ENCODE measurements at regions not wholly inside any gene's neighbourhood (a gene's known extent, or its start where the extent isn't known, plus 50 kb on each side); places are given as distances from the start of the nearest gene placed in this dataset.
"Not testable (repeated sequence)": the region's sequence is repeated elsewhere in the genome, so short reads cannot be mapped to it uniquely, and the experiment has no call there.

- DNase-seq (ENCODE audit: low read depth in 1 of 2, low spot score in 1 of 2) = peak in 1 of 2 experiments; percentile 26
- TF ChIP-seq JUND (IDR thresholded peaks at IDR 0.05; ENCODE audit: low read depth) = no peak
- in situ Hi-C loops (cut with HindIII; ENCODE audit: low pct_unique_long_range_greater_than_20kb, low sequenced_read_pairs) = no loop called here
Observed at GRCh38 chr5:60036192-60036938, 142.8 kb upstream of the PDE4D start.

DNA sequence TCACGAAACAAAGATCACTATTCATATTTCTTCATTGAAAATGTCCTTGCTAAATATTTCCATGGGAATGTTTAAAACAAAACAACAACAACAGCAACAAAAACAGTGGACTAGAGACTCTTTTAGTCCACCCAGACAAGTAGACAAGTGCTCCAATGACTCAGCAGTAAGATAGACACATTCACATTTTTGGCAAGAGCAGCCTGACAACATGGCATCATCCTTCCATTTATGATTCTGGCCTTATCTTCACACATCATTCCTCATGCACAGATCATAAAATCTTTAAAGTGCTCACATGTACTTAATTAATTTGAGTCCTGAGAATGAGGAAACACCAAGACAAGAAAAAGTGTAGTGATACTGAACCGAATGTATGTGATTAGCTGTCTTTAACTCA, 132.6 kb upstream of the PDE4D start:
- in situ Hi-C loops (cut with HindIII; ENCODE audit: low pct_unique_long_range_greater_than_20kb, low sequenced_read_pairs) = no loop called here
- DNase-seq (ENCODE audit: low read depth in 1 of 2, low spot score in 1 of 2) = no peak
- TF ChIP-seq JUND (IDR thresholded peaks at IDR 0.05; ENCODE audit: low read depth) = no peak

DNA sequence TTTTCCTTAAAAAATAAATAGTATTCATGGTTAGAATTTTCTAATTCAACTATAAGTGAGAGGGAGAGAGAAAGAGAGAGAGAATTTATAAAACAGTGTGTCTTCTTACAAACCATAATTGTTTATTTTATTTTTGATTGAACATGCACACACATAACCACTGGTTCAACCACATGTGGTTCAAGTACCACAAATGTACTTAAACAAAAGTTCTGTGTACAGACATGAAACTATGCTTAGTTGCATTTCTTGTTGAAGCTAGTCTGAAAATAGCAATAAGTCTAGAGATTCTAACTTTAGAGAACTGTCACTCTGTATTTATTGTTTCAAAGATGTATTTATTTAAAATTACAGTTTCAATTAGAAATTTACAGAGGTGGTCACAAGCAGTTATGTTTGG, 130.6 kb upstream of the PDE4D start:
- in situ Hi-C loops (cut with HindIII; ENCODE audit: low pct_unique_long_range_greater_than_20kb, low sequenced_read_pairs) = no loop called here
- DNase-seq (ENCODE audit: low read depth in 1 of 2, low spot score in 1 of 2) = no peak
- TF ChIP-seq JUND (IDR thresholded peaks at IDR 0.05; ENCODE audit: low read depth) = no peak

DNA sequence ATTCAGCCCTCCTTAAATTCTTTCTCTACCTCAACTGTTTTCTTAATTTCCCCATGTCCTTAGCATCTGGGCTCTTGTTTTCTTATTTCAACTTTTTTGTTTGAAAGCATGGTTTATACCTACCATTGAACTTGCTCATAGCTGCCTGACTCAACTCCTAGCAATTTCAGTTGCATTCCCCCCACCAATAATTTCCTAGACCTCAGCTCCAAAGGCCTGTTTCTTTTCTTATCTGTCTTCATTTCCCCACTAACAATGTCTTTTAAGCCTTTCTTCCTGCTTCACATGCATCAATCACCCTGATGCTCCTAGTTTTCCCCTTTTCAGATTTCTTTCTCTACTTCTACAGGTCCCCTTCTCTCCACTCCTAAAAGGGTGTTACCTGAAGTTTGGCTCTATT, 129.7 kb upstream of the PDE4D start:
- no peak for DNase-seq (ENCODE audit: low read depth in 1 of 2, low spot score in 1 of 2)
- no peak for TF ChIP-seq JUND (IDR thresholded peaks at IDR 0.05; ENCODE audit: low read depth)
- in situ Hi-C loops (cut with HindIII; ENCODE audit: low pct_unique_long_range_greater_than_20kb, low sequenced_read_pairs) = no loop called here

GRCh38 chr5:60020457-60020856, 126.9 kb upstream of the PDE4D start:
- DNase-seq (ENCODE audit: low read depth in 1 of 2, low spot score in 1 of 2) = no peak
- no peak for TF ChIP-seq JUND (IDR thresholded peaks at IDR 0.05; ENCODE audit: low read depth)
- in situ Hi-C loops (cut with HindIII; ENCODE audit: low pct_unique_long_range_greater_than_20kb, low sequenced_read_pairs) = no loop called here

DNA sequence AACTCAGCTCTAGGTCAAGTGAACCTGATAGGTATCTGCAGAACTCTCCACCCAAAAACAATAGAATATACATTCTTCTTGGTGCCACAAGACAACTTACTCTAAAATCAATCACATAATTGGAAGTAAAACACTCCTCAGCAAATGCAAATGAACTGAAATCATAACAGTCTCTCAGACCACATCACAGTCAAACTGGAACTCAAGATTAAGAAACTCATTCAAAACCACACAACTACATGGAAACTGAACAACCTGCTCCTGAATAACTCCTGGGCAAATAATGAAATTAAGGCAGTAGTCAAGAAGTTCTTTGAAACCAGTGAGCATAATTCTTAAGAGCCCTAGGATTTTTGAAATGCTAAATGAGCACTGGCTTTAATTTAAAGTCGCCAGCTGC, 125.4 kb upstream of the PDE4D start:
- DNase-seq (ENCODE audit: low read depth in 1 of 2, low spot score in 1 of 2); in situ Hi-C loops (cut with HindIII; ENCODE audit: low pct_unique_long_range_greater_than_20kb, low sequenced_read_pairs): not testable (repeated sequence)

GRCh38 chr5:60018091-60018490, 124.6 kb upstream of the PDE4D start:
- in situ Hi-C loops (cut with HindIII; ENCODE audit: low pct_unique_long_range_greater_than_20kb, low sequenced_read_pairs) = no loop called here
- DNase-seq (ENCODE audit: low read depth in 1 of 2, low spot score in 1 of 2) = no peak
- TF ChIP-seq JUND (IDR thresholded peaks at IDR 0.05; ENCODE audit: low read depth) = no peak

GRCh38 chr5:60014331-60014730, 120.8 kb upstream of the PDE4D start:
- in situ Hi-C loops (cut with HindIII; ENCODE audit: low pct_unique_long_range_greater_than_20kb, low sequenced_read_pairs) = no loop called here
- no peak for DNase-seq (ENCODE audit: low read depth in 1 of 2, low spot score in 1 of 2)
- no peak for TF ChIP-seq JUND (IDR thresholded peaks at IDR 0.05; ENCODE audit: low read depth)

GRCh38 chr5:60010853-60011252, 117.3 kb upstream of the PDE4D start:
- in situ Hi-C loops (cut with HindIII; ENCODE audit: low pct_unique_long_range_greater_than_20kb, low sequenced_read_pairs) = no loop called here
- no peak for DNase-seq (ENCODE audit: low read depth in 1 of 2, low spot score in 1 of 2)
- no peak for TF ChIP-seq JUND (IDR thresholded peaks at IDR 0.05; ENCODE audit: low read depth)

DNA sequence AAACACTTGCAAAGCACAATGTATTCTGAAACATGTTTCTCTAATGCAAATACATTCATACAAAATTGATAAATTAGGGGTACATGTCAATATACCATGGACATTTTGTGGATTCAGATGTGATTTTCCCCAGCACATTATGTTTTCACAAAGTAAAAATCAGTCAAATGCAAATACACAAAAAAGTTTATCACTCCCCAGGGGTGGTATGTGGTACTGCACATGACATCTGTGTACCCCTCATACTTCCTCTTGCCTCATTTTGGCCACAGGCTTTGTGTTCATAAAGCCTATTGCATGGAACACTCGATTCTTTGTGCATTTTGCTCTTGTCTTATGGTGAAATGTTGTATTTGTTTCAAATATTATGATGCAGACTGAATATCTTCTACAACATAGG, 116.8 kb upstream of the PDE4D start:
- no peak for TF ChIP-seq JUND (IDR thresholded peaks at IDR 0.05; ENCODE audit: low read depth)
- in situ Hi-C loops (cut with HindIII; ENCODE audit: low pct_unique_long_range_greater_than_20kb, low sequenced_read_pairs) = no loop called here
- DNase-seq (ENCODE audit: low read depth in 1 of 2, low spot score in 1 of 2) = no peak

DNA sequence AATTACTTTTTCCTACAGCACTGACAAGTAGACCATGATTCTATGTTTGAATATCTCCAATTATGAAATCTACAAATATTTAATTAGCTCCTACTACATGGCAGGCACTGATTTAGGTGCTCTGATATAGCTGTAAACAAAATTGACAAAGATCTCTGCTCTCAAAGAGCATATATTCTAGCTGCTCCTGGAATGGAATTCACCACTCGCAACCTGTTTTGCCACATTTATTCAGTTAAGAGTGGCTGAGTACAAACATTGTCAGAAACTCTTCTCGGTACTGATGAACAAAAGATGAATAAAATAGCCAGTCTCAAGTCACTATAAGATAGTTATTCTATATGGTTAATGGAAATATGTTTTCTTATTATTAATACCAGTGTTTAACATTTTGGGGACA, 114.2 kb upstream of the PDE4D start:
- in situ Hi-C loops (cut with HindIII; ENCODE audit: low pct_unique_long_range_greater_than_20kb, low sequenced_read_pairs) = no loop called here
- peak; percentile 30; the same call in 1 of the 2 replicates for TF ChIP-seq JUND (IDR thresholded peaks at IDR 0.05; ENCODE audit: low read depth)
- peak; percentile 28 to 84 for DNase-seq (ENCODE audit: low read depth in 1 of 2, low spot score in 1 of 2)

GRCh38 chr5:59999056-59999455, 105.5 kb upstream of the PDE4D start:
- TF ChIP-seq JUND (IDR thresholded peaks at IDR 0.05; ENCODE audit: low read depth) = no peak
- peak in 1 of 2 experiments; percentile 47 for DNase-seq (ENCODE audit: low read depth in 1 of 2, low spot score in 1 of 2)
- in situ Hi-C loops (cut with HindIII; ENCODE audit: low pct_unique_long_range_greater_than_20kb, low sequenced_read_pairs) = no loop called here

DNA sequence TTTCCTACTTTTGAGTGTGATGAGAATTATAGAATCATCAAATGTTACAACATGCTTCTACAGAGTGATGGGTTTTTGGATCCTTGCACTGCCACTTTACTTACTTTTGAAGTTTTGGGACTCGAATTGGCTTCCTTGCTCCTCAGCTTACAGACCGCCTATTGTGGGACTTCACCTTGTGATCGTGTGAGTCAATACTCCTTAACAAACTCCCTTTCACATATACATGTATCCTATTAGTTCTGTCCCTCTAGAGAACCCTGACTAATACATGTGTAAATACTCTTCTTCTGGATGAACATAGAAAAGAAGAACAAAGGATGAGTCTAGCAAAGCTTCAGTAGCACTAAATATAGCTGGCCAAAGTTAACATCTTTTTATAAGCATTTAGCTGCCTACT, 98.7 kb upstream of the PDE4D start:
- no peak for DNase-seq (ENCODE audit: low read depth in 1 of 2, low spot score in 1 of 2)
- no peak for TF ChIP-seq JUND (IDR thresholded peaks at IDR 0.05; ENCODE audit: low read depth)

GRCh38 chr5:59988396-59988795, 94.9 kb upstream of the PDE4D start:
- no peak for DNase-seq (ENCODE audit: low read depth in 1 of 2, low spot score in 1 of 2)
- TF ChIP-seq JUND (IDR thresholded peaks at IDR 0.05; ENCODE audit: low read depth) = no peak
- in situ Hi-C loops (cut with HindIII; ENCODE audit: low pct_unique_long_range_greater_than_20kb, low sequenced_read_pairs) = no loop called here

More for the DNA sequence above, 98.7 kb upstream of the PDE4D start:
- in situ Hi-C loops (cut with HindIII; ENCODE audit: low pct_unique_long_range_greater_than_20kb, low sequenced_read_pairs) = no loop called here

Measured in T47D (cell line).